ENCODE measurements at regions not wholly inside any gene's neighbourhood (a gene's known extent, or its start where the extent isn't known, plus 50 kb on each side); places are given as distances from the start of the nearest gene placed in this dataset.
A peak's percentile ranks its signal among the peaks of the same experiment; 100 is the strongest.

- peak; percentile 44 for DNase-seq (ENCODE audit: low spot score)
Measured at GRCh38 chr2:236745420-236746210, 176.0 kb downstream of the ACKR3 start.

- no peak for DNase-seq (ENCODE audit: low spot score)
Measured at GRCh38 chr2:236746833-236747232, 177.2 kb downstream of the ACKR3 start.

- DNase-seq (ENCODE audit: low spot score): no peak
Measured at GRCh38 chr2:236747426-236747825, 177.8 kb downstream of the ACKR3 start.

GRCh38 chr2:236747925-236748324 is 178.3 kb downstream of the ACKR3 start:
- no peak for DNase-seq (ENCODE audit: low spot score)

DNA sequence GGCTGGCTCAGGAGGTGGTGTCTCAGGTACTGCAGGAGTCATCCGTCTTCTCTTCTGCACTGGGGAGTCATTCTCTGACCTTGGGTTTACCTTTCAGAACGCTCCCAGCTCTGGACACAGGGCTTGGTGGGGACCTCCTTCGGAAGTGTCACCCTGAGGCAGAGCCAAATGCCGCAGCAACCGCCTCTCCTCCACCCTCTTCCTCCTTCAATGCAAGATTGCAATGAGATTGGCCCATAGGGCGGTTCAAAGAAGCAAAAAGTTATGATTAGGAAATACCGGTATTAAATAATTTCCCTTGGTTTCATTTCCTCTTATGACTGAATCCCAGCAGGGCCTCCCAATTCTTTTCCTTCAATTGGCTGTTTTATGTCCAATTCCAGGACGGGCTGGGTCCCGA is 178.8 kb downstream of the ACKR3 start:
- DNase-seq (ENCODE audit: low spot score): no peak

- DNase-seq (ENCODE audit: low spot score): no peak
Measured at GRCh38 chr2:236748801-236749200, 179.2 kb downstream of the ACKR3 start.

DNA sequence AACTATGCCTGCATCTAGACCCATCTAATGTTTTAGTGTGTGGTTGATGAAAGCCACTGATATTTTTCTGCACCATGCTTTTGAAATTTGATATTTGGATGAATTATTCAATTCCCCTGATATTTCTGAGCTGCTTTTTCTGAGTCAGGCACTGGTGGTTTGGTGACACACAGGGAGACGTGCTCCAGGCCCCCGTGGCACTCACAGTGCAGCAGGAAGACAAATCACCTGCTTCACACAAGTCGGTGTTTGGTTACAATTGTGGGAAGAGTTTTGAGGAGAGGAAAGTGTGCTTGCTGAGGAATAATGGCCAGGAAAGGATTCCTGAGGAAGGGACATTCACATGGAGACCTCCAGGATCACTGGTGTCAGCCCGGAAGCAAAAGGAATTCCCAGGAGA is 179.7 kb downstream of the ACKR3 start:
- DNase-seq (ENCODE audit: low spot score): no peak

GRCh38 chr2:236752096-236752495 is 182.5 kb downstream of the ACKR3 start:
- DNase-seq (ENCODE audit: low spot score): no peak

DNA sequence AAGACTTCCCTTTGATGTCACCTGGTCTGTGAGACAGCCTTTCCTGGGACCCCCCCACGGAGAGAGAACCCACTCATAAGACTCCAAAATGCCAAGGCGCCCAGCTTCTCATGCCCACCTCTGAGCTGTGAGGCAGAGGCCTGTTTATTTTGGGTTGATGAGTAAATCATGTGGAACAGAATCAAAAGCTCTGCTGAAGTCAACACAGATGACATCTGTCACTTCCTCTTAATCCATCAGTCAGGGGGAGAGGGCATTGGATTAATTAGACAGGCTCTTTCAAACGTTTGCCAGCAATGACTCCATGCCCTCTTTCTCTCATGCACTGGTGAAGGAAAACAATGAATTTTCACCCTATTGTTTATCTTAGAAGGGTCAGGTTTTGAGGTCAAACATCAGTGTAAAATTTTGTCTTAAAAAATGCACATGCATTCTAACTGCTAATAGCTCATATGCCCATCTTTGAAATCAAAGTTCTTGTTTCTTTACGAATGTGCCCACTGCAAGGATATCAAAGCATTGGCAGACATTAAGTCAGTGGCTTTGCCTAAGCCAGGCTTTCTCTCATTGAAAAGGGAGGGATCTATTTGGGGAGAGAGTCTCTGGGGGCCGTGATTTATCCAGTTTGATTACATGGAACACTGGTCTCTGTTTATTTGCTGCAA is 184.1 kb downstream of the ACKR3 start:
- no peak for DNase-seq (ENCODE audit: low spot score)

DNA sequence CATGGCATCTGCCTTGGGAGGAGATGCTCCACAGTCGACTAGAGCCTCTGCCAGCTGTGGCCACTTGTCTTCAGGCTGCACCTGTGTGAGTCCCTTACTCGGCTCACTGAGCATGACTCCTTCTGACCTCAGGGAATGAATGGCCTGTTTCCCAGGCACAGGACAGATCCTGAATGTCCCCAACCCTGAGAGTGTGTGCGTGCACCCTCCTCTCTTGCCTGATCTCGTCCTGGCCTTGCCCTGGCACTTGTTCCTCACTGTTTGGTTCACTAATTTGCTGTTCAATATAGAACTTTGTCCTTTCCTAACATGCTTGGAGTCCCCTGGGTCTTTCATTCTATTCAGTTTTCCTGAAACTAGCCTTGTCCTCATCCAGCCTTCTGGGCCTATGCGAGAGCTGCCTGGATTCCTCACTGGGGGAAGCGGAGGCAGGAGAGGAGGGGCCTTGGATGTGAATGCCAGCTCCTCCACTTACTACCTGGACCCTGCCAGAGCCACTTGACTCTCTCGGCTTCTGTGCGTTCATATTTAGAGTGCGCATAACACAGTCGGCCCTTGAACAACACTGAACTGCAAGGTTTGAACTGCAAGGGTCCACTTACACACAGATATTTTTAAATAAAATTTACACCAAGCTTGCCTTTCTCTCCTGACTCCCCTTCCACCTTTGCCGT is 184.8 kb downstream of the ACKR3 start:
- no peak for DNase-seq (ENCODE audit: low spot score)

GRCh38 chr2:236755278-236755840 is 185.7 kb downstream of the ACKR3 start:
- no peak for DNase-seq (ENCODE audit: low spot score)

DNA sequence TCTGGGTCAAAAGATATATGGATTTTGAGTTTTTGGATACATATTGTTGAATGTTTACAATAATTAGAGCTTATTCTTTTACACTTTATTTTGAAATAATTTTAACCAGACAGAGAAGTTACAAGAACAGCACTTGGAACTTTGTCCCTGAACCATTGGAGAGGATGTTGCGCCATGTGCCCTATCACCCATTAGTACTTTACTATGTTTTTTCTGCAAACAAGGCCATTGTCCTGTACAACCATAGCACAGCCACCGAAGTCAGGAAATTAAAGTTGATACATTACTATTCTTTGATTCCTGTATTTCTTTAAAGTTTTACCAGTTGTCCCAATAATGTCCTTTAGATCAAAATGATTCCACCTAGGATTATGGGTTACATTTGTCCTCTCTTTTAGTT is 188.8 kb downstream of the ACKR3 start:
- peak; percentile 43 for DNase-seq (ENCODE audit: low spot score)

DNA sequence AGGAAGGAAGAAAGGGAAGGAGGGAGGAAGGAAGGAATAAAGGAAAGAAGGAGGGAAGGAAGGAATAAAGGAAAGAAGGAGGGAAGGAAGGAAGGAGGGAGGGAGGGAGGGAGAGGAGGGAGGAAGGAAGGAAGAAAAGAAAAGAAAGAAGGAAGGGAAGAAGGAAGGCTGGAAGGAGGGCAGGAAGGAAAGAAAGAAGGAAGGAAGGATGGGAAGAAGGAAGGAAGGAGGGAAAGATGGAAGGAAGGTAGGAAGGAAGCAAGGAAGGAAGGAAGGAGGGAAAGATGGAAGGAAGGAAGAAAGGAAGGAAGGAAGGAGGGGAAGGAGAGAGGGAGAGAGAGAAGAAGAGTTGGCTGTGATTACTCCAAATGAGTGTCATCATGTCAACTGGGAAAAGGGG is 190.6 kb downstream of the ACKR3 start:
- no peak for DNase-seq (ENCODE audit: low spot score)

GRCh38 chr2:236761358-236761757 is 191.7 kb downstream of the ACKR3 start:
- no peak for DNase-seq (ENCODE audit: low spot score)

GRCh38 chr2:236762628-236763027 is 193.0 kb downstream of the ACKR3 start:
- no peak for DNase-seq (ENCODE audit: low spot score)

GRCh38 chr2:236763857-236764256 is 194.2 kb downstream of the ACKR3 start:
- no peak for DNase-seq (ENCODE audit: low spot score)

GRCh38 chr2:236764716-236765115 is 195.1 kb downstream of the ACKR3 start:
- no peak for DNase-seq (ENCODE audit: low spot score)

GRCh38 chr2:236765478-236765877 is 195.9 kb downstream of the ACKR3 start:
- DNase-seq (ENCODE audit: low spot score): no peak

GRCh38 chr2:236766850-236767249 is 197.2 kb downstream of the ACKR3 start:
- DNase-seq (ENCODE audit: low spot score): no peak

DNA sequence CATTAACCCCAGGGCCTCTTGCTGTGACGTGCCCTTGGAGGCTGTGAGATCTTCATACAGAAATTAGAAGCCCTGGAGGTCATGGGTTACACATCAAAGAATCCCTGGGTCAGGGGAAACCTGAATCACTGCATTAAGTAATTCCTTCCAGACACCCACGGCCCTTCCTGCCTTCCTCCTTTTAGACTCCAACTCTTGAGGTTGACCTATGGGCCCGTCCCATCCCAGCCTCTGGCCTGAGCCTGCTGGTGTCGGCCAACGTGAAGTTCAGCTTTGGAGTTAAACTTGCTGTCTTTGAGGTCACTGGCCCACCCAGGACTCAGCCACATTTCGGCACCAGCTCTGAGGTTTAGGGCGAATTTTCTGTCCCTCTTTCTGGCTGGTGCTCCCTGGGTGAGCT is 198.3 kb downstream of the ACKR3 start:
- no peak for DNase-seq (ENCODE audit: low spot score)

DNA sequence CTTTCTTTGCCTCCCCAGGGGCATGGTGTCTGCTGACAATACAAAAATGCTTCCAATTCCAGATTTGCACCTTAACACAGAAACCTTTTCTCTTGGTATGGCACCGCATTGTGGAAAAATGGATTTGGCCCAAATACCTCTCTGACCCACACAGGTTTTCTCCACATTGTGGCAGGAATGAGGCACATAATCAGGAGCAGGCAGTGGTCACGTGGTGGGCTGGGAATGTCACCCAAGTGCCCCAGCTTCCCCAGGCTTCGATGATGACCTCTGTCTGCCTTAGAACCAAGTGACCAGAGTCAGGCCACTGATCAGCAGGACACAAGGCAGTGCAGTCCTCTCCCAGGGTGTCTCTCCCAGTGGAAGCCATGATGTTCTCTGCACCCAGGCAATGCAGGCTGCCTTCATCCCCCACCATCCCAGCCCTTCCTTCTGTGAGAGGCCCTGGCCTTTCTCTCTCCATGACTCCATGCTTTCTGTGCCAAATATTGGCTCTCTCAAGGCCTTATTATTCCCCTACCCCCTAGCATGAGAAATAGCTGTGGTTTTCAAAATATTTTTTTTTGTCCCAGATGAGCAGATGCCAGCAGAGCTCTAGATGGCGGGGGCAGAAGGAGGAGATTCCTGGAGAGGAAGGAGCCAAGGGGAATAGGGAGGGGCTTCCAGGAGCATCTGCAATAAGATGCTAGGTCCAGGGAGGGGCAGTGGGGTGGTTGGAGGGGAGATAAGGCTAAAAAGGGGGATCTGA is 198.9 kb downstream of the ACKR3 start:
- no peak for DNase-seq (ENCODE audit: low spot score)

Measured in HuH-7.5 (cell line).